ENCODE measurements at regions not wholly inside any gene's neighbourhood (a gene's known extent, or its start where the extent isn't known, plus 50 kb on each side); places are given as distances from the start of the nearest gene placed in this dataset.

GRCh38 chr2:204134421-204134820 lies 197.9 kb downstream of the ICOS start:
- TF ChIP-seq CTCF (IDR thresholded peaks at IDR 0.05) (no peak), POLR2A (IDR thresholded peaks at IDR 0.05) (no peak)

Measured in lower leg skin (tissue), 3 donors.